ENCODE measurements at regions not wholly inside any gene's neighbourhood (a gene's known extent, or its start where the extent isn't known, plus 50 kb on each side); places are given as distances from the start of the nearest gene placed in this dataset.

DNA sequence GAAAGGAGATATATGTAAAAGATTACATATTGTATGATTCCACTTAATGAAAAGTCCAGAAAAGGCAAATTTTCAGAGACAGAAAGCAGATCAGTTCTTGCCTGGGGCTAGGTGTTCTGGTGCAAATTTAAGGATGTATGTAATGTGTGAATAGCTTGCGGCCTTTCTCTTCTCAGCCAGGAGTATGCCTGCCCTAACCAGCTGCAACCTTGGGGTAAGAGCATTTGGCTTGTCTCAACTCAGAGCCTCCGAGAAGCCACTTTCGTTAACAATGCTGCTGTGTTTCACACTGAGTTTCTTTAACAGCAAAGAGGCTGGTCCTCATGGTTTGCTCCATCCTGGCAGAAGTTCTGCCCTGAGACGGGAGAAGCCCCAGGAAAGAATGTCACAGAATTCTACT is 102.7 kb downstream of the SPCS3 start:
- Histone ChIP-seq H3K36me3 (ENCODE audit: insufficient read depth, low read length) (no peaks in the 10 kb centered on the region), H3K9me3 (replicated peaks; ENCODE audit: low read length) (no peaks in the 10 kb centered on the region), H3K4me2 (ENCODE audit: low read length) (no peak overlapping the region), H3K4me3 (ENCODE audit: low read length) (no peak overlapping the region), H3K27me3 (ENCODE audit: control insufficient read depth, insufficient read depth, low read length) (no peaks in the 10 kb centered on the region), H3K9ac (ENCODE audit: low read depth, low read length) (no peak overlapping the region), H3K4me1 (ENCODE audit: control insufficient read depth, insufficient read depth, low read length) (peaks cover 17% of the 10 kb centered on the region)

DNA sequence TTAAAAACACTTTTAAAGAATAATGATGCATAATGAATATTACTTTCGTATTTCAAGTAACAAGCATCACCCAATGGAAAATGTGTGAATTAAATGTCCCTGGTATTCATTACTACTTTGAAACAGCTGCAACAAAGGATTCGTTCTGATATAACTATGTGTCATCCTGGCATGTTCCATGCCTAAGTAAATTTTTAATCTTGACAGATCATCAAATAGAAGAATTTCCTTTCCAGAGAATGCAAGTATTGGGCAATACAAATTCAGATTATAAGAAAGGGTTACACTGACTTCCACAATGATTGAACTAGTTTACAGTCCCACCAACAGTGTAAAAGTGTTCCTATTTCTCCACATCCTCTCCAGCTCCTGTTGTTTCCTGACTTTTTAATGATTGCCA is 105.3 kb downstream of the SPCS3 start:
- H3K36me3 ChIP-seq (ENCODE audit: insufficient read depth, low read length) = no peaks in the 10 kb centered on the region
- H3K4me2 ChIP-seq (ENCODE audit: low read length) = peak overlapping the region; percentile 30
- no peaks in the 10 kb centered on the region for H3K27me3 ChIP-seq (ENCODE audit: control insufficient read depth, insufficient read depth, low read length)
- no peak overlapping the region for H3K4me3 ChIP-seq (ENCODE audit: low read length)
- no peak overlapping the region for H3K9ac ChIP-seq (ENCODE audit: low read depth, low read length)
- no peaks in the 10 kb centered on the region for H3K9me3 ChIP-seq (replicated peaks; ENCODE audit: low read length)
- peaks cover 17% of the 10 kb centered on the region for H3K4me1 ChIP-seq (ENCODE audit: control insufficient read depth, insufficient read depth, low read length)

DNA sequence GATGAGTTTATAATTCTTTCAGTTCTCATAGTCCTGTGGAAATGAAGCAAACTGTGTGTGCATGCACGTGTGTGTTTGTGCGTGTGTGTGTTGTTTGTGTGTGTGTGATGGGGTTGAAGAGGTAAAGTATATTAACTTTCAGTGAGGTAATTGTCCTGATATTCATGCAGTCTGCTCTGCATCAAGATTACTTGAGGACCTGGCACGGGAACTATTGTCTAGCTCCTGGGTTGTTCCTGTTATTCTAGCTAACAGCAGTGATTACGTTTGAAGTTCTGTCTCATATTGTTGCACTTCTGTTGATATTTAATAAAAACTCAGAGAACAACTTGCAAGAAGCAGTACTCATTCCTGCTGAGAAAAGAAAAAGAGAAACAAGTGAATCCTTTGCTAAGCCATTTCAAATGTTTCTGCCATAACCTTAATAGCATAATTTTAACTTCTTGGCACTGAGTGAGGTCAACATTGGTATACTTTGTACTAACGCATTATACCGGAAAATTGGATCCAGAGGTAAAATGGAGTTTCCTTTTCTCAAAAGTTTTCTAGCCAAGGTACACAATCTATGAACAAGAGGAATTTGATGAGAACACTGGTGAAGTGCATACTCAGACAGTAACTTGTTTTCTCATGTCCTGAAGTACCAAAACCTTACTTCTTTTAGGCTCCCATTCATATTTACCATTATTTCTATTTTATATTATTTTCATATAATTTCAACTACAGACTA is 113.2 kb downstream of the SPCS3 start:
- Histone ChIP-seq H3K27me3 (ENCODE audit: control insufficient read depth, insufficient read depth, low read length) (no peaks in the 10 kb centered on the region), H3K4me3 (ENCODE audit: low read length) (no peak overlapping the region), H3K4me1 (ENCODE audit: control insufficient read depth, insufficient read depth, low read length) (peaks cover 30% of the 10 kb centered on the region), H3K4me2 (ENCODE audit: low read length) (no peak overlapping the region), H3K36me3 (ENCODE audit: insufficient read depth, low read length) (no peaks in the 10 kb centered on the region), H3K9ac (ENCODE audit: low read depth, low read length) (no peak overlapping the region), H3K9me3 (replicated peaks; ENCODE audit: low read length) (no peaks in the 10 kb centered on the region)

DNA sequence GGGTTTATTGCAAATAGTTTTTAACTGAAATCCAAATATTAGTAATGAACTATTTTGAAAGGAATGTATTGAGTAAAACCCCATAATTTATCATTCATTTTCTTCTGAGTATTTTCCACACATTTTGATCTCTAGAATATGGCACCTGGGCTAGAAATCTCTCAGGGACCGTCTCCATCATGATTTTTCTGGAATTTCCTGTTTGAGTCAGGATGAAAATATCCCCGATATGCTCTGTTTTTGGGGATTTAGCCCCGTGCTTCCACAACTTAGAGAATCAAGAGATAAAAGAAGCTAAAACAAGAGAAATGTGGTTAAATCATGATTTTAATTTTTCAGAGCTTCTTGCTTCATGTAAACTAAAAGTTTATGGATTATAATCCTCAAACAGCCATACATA is 114.2 kb downstream of the SPCS3 start:
- H3K27me3 ChIP-seq (ENCODE audit: control insufficient read depth, insufficient read depth, low read length) = no peaks in the 10 kb centered on the region
- no peak overlapping the region for H3K9ac ChIP-seq (ENCODE audit: low read depth, low read length)
- no peaks in the 10 kb centered on the region for H3K36me3 ChIP-seq (ENCODE audit: insufficient read depth, low read length)
- no peaks in the 10 kb centered on the region for H3K9me3 ChIP-seq (replicated peaks; ENCODE audit: low read length)
- H3K4me3 ChIP-seq (ENCODE audit: low read length) = no peak overlapping the region
- peaks cover 30% of the 10 kb centered on the region for H3K4me1 ChIP-seq (ENCODE audit: control insufficient read depth, insufficient read depth, low read length)
- H3K4me2 ChIP-seq (ENCODE audit: low read length) = no peak overlapping the region

DNA sequence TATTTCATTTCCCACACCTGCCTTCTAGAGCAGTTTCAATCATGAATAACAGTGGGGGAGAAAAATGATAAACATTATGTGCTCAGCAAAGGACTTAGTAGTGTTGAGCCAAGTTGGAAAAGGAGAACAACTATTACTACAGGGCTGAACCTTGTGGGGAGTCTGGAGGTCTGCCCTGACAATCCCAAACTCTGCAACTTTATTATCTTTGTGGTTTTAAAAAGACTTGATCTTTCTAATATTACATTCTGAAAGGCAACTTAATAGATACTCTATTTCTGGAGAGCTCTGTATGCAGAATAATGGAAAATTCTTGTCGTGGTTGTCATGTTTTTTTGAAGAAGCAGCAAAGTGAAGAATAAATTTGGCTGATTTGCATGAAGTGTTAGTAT is 116.1 kb downstream of the SPCS3 start:
- Histone ChIP-seq H3K4me1 (ENCODE audit: control insufficient read depth, insufficient read depth, low read length) (peaks cover 33% of the 10 kb centered on the region), H3K4me2 (ENCODE audit: low read length) (peak overlapping the region; percentile 12), H3K4me3 (ENCODE audit: low read length) (no peak overlapping the region), H3K27me3 (ENCODE audit: control insufficient read depth, insufficient read depth, low read length) (no peaks in the 10 kb centered on the region), H3K9me3 (replicated peaks; ENCODE audit: low read length) (no peaks in the 10 kb centered on the region), H3K36me3 (ENCODE audit: insufficient read depth, low read length) (no peaks in the 10 kb centered on the region), H3K9ac (ENCODE audit: low read depth, low read length) (peak overlapping the region; percentile 0)

DNA sequence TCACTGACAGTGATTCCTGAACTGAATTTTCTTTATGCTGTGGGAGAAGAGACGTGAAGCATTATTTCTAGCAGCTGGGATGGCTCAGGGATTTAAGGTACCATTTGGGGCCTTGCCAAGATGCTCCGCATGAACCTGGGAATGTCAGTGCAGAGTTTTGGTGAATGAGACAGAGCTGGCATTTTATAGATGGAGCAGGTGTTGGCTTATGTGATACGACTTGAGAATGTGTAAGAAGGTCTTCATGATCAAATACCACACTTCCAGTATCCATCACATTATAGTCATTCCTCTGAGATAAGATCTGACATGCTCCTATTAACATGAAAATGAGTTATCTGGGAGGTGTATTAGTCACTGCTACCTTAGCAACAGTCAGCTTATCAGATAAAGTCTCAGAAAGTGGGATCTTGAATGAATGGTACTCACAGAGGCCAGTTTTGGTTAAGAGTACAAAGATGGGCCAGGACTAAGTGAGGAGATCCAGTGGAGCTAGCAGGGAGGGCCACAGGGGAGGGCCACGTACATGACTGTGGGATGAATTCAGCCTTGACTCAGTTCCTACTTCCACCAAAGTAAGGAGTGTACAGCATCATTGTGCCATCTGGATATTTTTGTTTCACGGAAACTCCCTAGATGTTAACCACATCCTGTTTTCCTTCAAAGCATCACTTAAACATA is 116.7 kb downstream of the SPCS3 start:
- Histone ChIP-seq H3K36me3 (ENCODE audit: insufficient read depth, low read length) (no peaks in the 10 kb centered on the region), H3K27me3 (ENCODE audit: control insufficient read depth, insufficient read depth, low read length) (no peaks in the 10 kb centered on the region), H3K4me1 (ENCODE audit: control insufficient read depth, insufficient read depth, low read length) (peaks cover 33% of the 10 kb centered on the region), H3K4me2 (ENCODE audit: low read length) (peak overlapping the region; percentile 12), H3K9ac (ENCODE audit: low read depth, low read length) (peak overlapping the region; percentile 16), H3K9me3 (replicated peaks; ENCODE audit: low read length) (no peaks in the 10 kb centered on the region), H3K4me3 (ENCODE audit: low read length) (no peak overlapping the region)

DNA sequence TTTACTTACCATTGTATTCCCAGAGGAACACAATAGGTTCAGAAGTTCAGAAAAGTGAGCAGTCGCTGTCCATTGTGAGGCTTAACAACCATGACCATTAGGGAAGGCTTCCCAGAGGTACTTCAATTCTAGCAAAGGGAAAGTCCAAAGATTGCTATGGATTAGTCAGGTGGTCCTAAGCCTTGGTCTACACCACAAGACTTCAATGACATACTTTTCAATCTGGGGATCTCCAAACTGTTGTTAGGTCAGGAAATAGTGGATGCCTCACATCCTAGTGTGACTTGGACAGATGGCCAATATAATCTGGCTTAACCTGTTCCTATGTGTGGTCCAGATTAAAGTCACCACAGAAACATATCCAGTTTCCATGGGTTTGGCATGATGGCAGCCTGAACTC is 118.0 kb downstream of the SPCS3 start:
- Histone ChIP-seq H3K9me3 (replicated peaks; ENCODE audit: low read length) (no peaks in the 10 kb centered on the region), H3K36me3 (ENCODE audit: insufficient read depth, low read length) (no peaks in the 10 kb centered on the region), H3K4me2 (ENCODE audit: low read length) (no peak overlapping the region), H3K9ac (ENCODE audit: low read depth, low read length) (no peak overlapping the region), H3K4me1 (ENCODE audit: control insufficient read depth, insufficient read depth, low read length) (peaks cover 42% of the 10 kb centered on the region), H3K4me3 (ENCODE audit: low read length) (no peak overlapping the region), H3K27me3 (ENCODE audit: control insufficient read depth, insufficient read depth, low read length) (no peaks in the 10 kb centered on the region)

DNA sequence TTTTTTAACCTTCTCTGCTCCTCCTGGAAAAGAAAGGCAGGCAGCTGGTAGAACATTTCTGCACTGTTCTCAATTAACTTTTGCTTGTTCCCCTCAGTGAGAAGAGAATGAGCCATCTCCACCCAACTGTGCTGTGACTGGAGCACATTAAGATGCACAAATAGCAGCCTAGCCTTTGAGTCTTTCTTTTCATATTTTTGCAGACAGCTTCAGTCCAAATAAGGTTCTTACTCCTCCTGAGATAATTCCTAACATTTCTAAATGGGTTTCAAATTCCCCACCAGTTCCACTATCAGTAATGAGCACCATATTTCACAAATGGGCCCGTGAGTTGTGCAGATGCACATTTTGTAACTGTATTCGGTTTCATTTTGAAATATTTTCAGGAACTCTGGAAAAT is 118.6 kb downstream of the SPCS3 start:
- Histone ChIP-seq H3K4me2 (ENCODE audit: low read length) (no peak overlapping the region), H3K9me3 (replicated peaks; ENCODE audit: low read length) (no peaks in the 10 kb centered on the region), H3K36me3 (ENCODE audit: insufficient read depth, low read length) (no peaks in the 10 kb centered on the region), H3K27me3 (ENCODE audit: control insufficient read depth, insufficient read depth, low read length) (no peaks in the 10 kb centered on the region), H3K4me1 (ENCODE audit: control insufficient read depth, insufficient read depth, low read length) (peaks cover 48% of the 10 kb centered on the region), H3K9ac (ENCODE audit: low read depth, low read length) (no peak overlapping the region), H3K4me3 (ENCODE audit: low read length) (no peak overlapping the region)

DNA sequence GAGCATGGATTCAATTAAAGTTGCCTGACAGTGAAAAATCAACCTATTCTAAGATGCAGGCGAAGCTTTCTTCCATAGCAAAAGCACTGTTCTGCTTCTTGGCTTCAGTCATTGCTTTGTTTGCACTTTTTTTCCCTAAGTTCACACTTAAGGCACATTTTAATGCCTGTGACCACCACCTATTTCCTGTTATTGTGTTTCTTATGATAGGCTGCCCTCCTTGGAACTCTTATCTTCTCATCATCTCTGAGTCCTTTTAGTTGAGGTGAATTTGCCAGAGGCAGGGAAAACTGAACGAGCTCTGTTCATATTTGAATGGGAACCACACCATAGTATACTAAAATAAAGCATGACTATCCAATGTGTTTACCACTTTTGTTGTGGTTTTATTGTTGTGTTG is 119.8 kb downstream of the SPCS3 start:
- no peaks in the 10 kb centered on the region for H3K27me3 ChIP-seq (ENCODE audit: control insufficient read depth, insufficient read depth, low read length)
- H3K36me3 ChIP-seq (ENCODE audit: insufficient read depth, low read length) = no peaks in the 10 kb centered on the region
- H3K9ac ChIP-seq (ENCODE audit: low read depth, low read length) = no peak overlapping the region
- H3K4me3 ChIP-seq (ENCODE audit: low read length) = no peak overlapping the region
- H3K9me3 ChIP-seq (replicated peaks; ENCODE audit: low read length) = no peaks in the 10 kb centered on the region
- no peak overlapping the region for H3K4me2 ChIP-seq (ENCODE audit: low read length)
- H3K4me1 ChIP-seq (ENCODE audit: control insufficient read depth, insufficient read depth, low read length) = peaks cover 51% of the 10 kb centered on the region

DNA sequence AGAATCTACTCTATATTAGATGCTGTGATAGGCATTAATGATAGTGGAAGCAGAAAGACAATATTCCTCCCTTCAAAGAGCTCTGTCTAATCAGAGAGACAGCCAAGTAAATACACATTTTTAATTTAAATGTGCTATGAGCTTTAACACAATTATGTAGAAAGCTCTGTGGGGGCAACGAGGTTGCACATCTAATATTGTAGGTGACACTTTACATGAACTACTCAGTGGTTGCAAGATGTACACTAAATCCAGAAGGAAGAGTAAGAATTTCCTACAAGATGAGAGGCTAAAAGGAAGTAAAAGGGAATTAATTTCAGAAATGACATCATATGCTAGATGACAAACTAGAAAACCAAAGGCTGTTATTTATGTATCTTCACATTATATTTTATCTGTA is 120.9 kb downstream of the SPCS3 start:
- Histone ChIP-seq H3K4me1 (ENCODE audit: control insufficient read depth, insufficient read depth, low read length) (peaks cover 47% of the 10 kb centered on the region), H3K4me2 (ENCODE audit: low read length) (no peak overlapping the region), H3K9me3 (replicated peaks; ENCODE audit: low read length) (no peaks in the 10 kb centered on the region), H3K27me3 (ENCODE audit: control insufficient read depth, insufficient read depth, low read length) (no peaks in the 10 kb centered on the region), H3K36me3 (ENCODE audit: insufficient read depth, low read length) (no peaks in the 10 kb centered on the region), H3K9ac (ENCODE audit: low read depth, low read length) (no peak overlapping the region), H3K4me3 (ENCODE audit: low read length) (no peak overlapping the region)

DNA sequence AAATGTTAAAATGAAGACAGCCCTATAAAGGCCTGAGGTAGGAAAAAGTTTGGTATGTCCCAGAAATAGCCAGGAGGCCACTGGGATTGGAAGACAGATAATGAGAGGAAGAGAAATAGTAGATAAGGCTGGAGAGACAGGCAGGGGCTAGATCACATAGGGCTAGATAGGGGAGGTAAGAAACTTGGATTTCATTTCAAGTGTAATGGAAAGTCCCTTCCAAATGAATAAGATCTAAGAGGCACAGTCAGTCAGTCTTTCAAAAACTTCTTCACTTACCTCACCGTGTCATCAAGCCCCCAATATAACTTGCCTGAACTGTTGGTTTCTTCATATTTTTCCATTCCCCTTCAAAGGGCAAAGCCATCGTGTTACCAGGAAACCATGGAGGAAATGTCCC is 121.8 kb downstream of the SPCS3 start:
- Histone ChIP-seq H3K4me3 (ENCODE audit: low read length) (no peak overlapping the region), H3K9me3 (replicated peaks; ENCODE audit: low read length) (no peaks in the 10 kb centered on the region), H3K27me3 (ENCODE audit: control insufficient read depth, insufficient read depth, low read length) (no peaks in the 10 kb centered on the region), H3K36me3 (ENCODE audit: insufficient read depth, low read length) (no peaks in the 10 kb centered on the region), H3K4me2 (ENCODE audit: low read length) (no peak overlapping the region), H3K9ac (ENCODE audit: low read depth, low read length) (no peak overlapping the region), H3K4me1 (ENCODE audit: control insufficient read depth, insufficient read depth, low read length) (peaks cover 39% of the 10 kb centered on the region)

DNA sequence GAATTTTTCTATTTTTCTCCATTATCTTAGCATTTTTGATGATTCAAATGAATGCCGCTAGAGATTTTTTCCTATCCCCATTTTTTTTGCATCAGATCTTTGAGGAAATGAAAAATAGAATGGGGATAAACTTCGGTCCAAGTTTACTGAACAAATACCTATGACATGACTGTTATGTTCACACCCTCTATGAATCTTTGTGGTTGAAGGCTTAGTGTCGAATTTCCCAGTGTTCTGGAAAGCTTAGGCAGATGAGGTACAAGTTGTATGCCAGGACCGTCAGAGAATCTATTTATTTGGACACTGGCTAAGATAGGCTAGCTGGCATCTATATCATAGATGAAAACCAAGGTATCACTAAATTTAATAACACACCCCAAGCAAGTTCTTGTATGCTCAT is 123.4 kb downstream of the SPCS3 start:
- Histone ChIP-seq H3K4me1 (ENCODE audit: control insufficient read depth, insufficient read depth, low read length) (peaks cover 30% of the 10 kb centered on the region), H3K27me3 (ENCODE audit: control insufficient read depth, insufficient read depth, low read length) (no peaks in the 10 kb centered on the region), H3K36me3 (ENCODE audit: insufficient read depth, low read length) (no peaks in the 10 kb centered on the region), H3K4me2 (ENCODE audit: low read length) (peak overlapping the region; percentile 55), H3K9ac (ENCODE audit: low read depth, low read length) (peak overlapping the region; percentile 60), H3K4me3 (ENCODE audit: low read length) (peak overlapping the region; percentile 26), H3K9me3 (replicated peaks; ENCODE audit: low read length) (no peaks in the 10 kb centered on the region)
